ENCODE measurements at regions not wholly inside any gene's neighbourhood (a gene's known extent, or its start where the extent isn't known, plus 50 kb on each side); places are given as distances from the start of the nearest gene placed in this dataset.
A peak's percentile ranks its signal among the peaks of the same experiment; 100 is the strongest.
"Not testable (repeated sequence)": the region's sequence is repeated elsewhere in the genome, so short reads cannot be mapped to it uniquely, and the experiment has no call there.

DNA sequence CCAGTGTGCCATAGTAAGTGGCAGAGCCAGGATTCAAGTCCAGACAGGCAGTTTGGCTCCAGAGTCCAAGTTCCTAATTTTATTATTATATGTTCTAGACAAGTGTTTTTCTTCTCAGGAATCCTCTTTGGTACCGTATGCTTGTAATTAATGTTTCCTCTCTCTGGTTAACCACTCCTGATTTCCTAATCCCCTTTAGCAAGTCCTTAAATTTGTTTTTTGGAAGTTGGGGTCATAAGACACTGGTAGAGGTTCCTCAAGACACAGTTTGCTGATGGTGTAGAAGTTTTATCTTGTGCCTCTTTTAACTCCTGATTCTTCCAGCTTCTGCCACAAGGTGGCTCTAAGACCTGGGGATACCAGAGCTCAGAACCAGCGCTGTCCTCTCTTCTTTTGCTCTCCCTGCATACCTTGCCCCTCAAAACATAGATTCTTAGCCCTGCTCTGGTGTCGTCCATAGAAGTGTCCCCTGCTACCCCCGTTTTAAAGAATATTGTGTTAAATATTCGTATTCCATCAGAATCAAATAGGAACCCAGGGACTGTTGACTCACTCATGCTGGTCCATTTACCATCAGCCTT is 3068.0 kb downstream of the RPIA start:
- H3K27me3 Mint-ChIP-seq (ENCODE audit: low read depth, unreplicated experiment); H2AFZ ChIP-seq (ENCODE audit: low read depth, low read length); H3K4me3 Mint-ChIP-seq (ENCODE audit: unreplicated experiment); H3K27ac ChIP-seq (ENCODE audit: low read depth, low read length); H3K4me2 ChIP-seq (ENCODE audit: low read length); H3K4me3 ChIP-seq (ENCODE audit: insufficient read depth, low read depth, low read length); DNase-seq (ENCODE audit: low read depth); H3K79me2 ChIP-seq (ENCODE audit: insufficient read depth, low read length); H3K9ac ChIP-seq (ENCODE audit: low read length); H3K36me3 ChIP-seq (ENCODE audit: insufficient read depth, low read length); H3K4me1 Mint-ChIP-seq (ENCODE audit: low read depth, unreplicated experiment); H3K27ac Mint-ChIP-seq (ENCODE audit: unreplicated experiment); FAIRE-seq; H3K4me1 ChIP-seq (ENCODE audit: insufficient read depth, low read length); H4K20me1 ChIP-seq (ENCODE audit: insufficient read depth, low read length); H3K27me3 ChIP-seq (ENCODE audit: insufficient read depth, low read length); H3K9me3 Mint-ChIP-seq (ENCODE audit: unreplicated experiment); H3K36me3 Mint-ChIP-seq (ENCODE audit: low read depth, unreplicated experiment); H3K9me3 ChIP-seq (ENCODE audit: insufficient read depth, low read depth, low read length): not testable (repeated sequence)

DNA sequence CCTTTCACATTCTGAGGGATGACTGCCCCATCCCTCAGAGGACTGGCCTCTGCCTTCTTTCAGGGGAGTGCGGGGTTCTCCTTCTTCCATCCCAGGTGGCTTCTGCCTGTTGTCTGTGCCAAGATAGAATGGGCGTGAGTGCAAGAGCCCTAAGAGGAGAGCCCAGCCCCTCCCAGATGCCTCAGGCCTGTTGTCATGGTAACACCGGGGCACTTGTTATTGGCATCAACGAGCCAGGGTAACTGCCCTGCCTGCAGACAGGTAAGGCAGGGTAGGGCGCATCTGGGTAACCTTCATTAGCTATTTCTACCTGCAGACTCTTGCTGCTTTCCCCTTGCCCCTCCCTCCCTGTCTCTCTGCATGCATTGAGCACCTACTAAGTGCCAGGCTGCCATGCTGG is 3069.2 kb downstream of the RPIA start:
- H3K27ac Mint-ChIP-seq (ENCODE audit: unreplicated experiment); H3K4me1 ChIP-seq (ENCODE audit: insufficient read depth, low read length); H3K4me2 ChIP-seq (ENCODE audit: low read length); DNase-seq (ENCODE audit: low read depth); H3K27ac ChIP-seq (ENCODE audit: low read depth, low read length); H3K9me3 ChIP-seq (ENCODE audit: insufficient read depth, low read depth, low read length); H3K4me3 ChIP-seq (ENCODE audit: insufficient read depth, low read depth, low read length); H3K9me3 Mint-ChIP-seq (ENCODE audit: unreplicated experiment); H3K27me3 Mint-ChIP-seq (ENCODE audit: low read depth, unreplicated experiment); H4K20me1 ChIP-seq (ENCODE audit: insufficient read depth, low read length); H3K79me2 ChIP-seq (ENCODE audit: insufficient read depth, low read length); H3K36me3 ChIP-seq (ENCODE audit: insufficient read depth, low read length); H3K4me3 Mint-ChIP-seq (ENCODE audit: unreplicated experiment); H3K36me3 Mint-ChIP-seq (ENCODE audit: low read depth, unreplicated experiment); H2AFZ ChIP-seq (ENCODE audit: low read depth, low read length); H3K9ac ChIP-seq (ENCODE audit: low read length); FAIRE-seq; H3K27me3 ChIP-seq (ENCODE audit: insufficient read depth, low read length): not testable (repeated sequence)
- H3K4me1 Mint-ChIP-seq (ENCODE audit: low read depth, unreplicated experiment), result peaks cover 17% of the 10 kb centered on the region

- H3K4me3 ChIP-seq (ENCODE audit: insufficient read depth, low read depth, low read length); H3K27ac ChIP-seq (ENCODE audit: low read depth, low read length); H3K79me2 ChIP-seq (ENCODE audit: insufficient read depth, low read length); H3K9ac ChIP-seq (ENCODE audit: low read length); H3K27ac Mint-ChIP-seq (ENCODE audit: unreplicated experiment); H3K27me3 Mint-ChIP-seq (ENCODE audit: low read depth, unreplicated experiment); H3K36me3 Mint-ChIP-seq (ENCODE audit: low read depth, unreplicated experiment); H4K20me1 ChIP-seq (ENCODE audit: insufficient read depth, low read length); H2AFZ ChIP-seq (ENCODE audit: low read depth, low read length); H3K9me3 Mint-ChIP-seq (ENCODE audit: unreplicated experiment); DNase-seq (ENCODE audit: low read depth); H3K9me3 ChIP-seq (ENCODE audit: insufficient read depth, low read depth, low read length); H3K27me3 ChIP-seq (ENCODE audit: insufficient read depth, low read length); H3K4me2 ChIP-seq (ENCODE audit: low read length); H3K36me3 ChIP-seq (ENCODE audit: insufficient read depth, low read length); H3K4me3 Mint-ChIP-seq (ENCODE audit: unreplicated experiment); FAIRE-seq: not testable (repeated sequence)
- H3K4me1 Mint-ChIP-seq (ENCODE audit: low read depth, unreplicated experiment), result peaks cover 25% of the 10 kb centered on the region
- peaks cover 20% of the 10 kb centered on the region for H3K4me1 ChIP-seq (ENCODE audit: insufficient read depth, low read length)
These were observed 3070.8 kb downstream of the RPIA start for GRCh38 chr2:91762312-91762711.

GRCh38 chr2:91763710-91764109 is 3072.2 kb downstream of the RPIA start:
- H3K4me1 Mint-ChIP-seq (ENCODE audit: low read depth, unreplicated experiment), result peaks cover 28% of the 10 kb centered on the region
- H3K27me3 ChIP-seq (ENCODE audit: insufficient read depth, low read length); H3K27me3 Mint-ChIP-seq (ENCODE audit: low read depth, unreplicated experiment); H3K9ac ChIP-seq (ENCODE audit: low read length); DNase-seq (ENCODE audit: low read depth); H3K27ac Mint-ChIP-seq (ENCODE audit: unreplicated experiment); H3K36me3 Mint-ChIP-seq (ENCODE audit: low read depth, unreplicated experiment); H4K20me1 ChIP-seq (ENCODE audit: insufficient read depth, low read length); H3K9me3 ChIP-seq (ENCODE audit: insufficient read depth, low read depth, low read length); H3K4me3 ChIP-seq (ENCODE audit: insufficient read depth, low read depth, low read length); H2AFZ ChIP-seq (ENCODE audit: low read depth, low read length); H3K79me2 ChIP-seq (ENCODE audit: insufficient read depth, low read length); H3K9me3 Mint-ChIP-seq (ENCODE audit: unreplicated experiment); H3K36me3 ChIP-seq (ENCODE audit: insufficient read depth, low read length); H3K4me3 Mint-ChIP-seq (ENCODE audit: unreplicated experiment); FAIRE-seq: not testable (repeated sequence)
- peak overlapping the region; percentile 90 for H3K27ac ChIP-seq (ENCODE audit: low read depth, low read length)
- peak overlapping the region; percentile 68 for H3K4me2 ChIP-seq (ENCODE audit: low read length)
- H3K4me1 ChIP-seq (ENCODE audit: insufficient read depth, low read length), result peaks cover 23% of the 10 kb centered on the region

- H3K36me3 ChIP-seq (ENCODE audit: insufficient read depth, low read length); H3K9me3 Mint-ChIP-seq (ENCODE audit: unreplicated experiment); H3K79me2 ChIP-seq (ENCODE audit: insufficient read depth, low read length); H3K36me3 Mint-ChIP-seq (ENCODE audit: low read depth, unreplicated experiment); H4K20me1 ChIP-seq (ENCODE audit: insufficient read depth, low read length); H2AFZ ChIP-seq (ENCODE audit: low read depth, low read length); H3K27me3 Mint-ChIP-seq (ENCODE audit: low read depth, unreplicated experiment); H3K27ac Mint-ChIP-seq (ENCODE audit: unreplicated experiment); H3K27me3 ChIP-seq (ENCODE audit: insufficient read depth, low read length); H3K9me3 ChIP-seq (ENCODE audit: insufficient read depth, low read depth, low read length): not testable (repeated sequence)
- FAIRE-seq (peak; percentile 37), DNase-seq (ENCODE audit: low read depth) (peak; percentile 58)
- Histone ChIP-seq H3K4me2 (ENCODE audit: low read length) (peak overlapping the region; percentile 68), H3K4me1 (ENCODE audit: insufficient read depth, low read length) (peaks cover 23% of the 10 kb centered on the region), H3K4me3 (ENCODE audit: insufficient read depth, low read depth, low read length) (peak overlapping the region; percentile 17), H3K9ac (ENCODE audit: low read length) (peak overlapping the region; percentile 65), H3K27ac (ENCODE audit: low read depth, low read length) (peak overlapping the region; percentile 90)
- H3K4me3 Mint-ChIP-seq (ENCODE audit: unreplicated experiment), result peak overlapping the region; percentile 45
- peaks cover 28% of the 10 kb centered on the region for H3K4me1 Mint-ChIP-seq (ENCODE audit: low read depth, unreplicated experiment)
These were observed 3073.1 kb downstream of the RPIA start for GRCh38 chr2:91764581-91765002.

DNA sequence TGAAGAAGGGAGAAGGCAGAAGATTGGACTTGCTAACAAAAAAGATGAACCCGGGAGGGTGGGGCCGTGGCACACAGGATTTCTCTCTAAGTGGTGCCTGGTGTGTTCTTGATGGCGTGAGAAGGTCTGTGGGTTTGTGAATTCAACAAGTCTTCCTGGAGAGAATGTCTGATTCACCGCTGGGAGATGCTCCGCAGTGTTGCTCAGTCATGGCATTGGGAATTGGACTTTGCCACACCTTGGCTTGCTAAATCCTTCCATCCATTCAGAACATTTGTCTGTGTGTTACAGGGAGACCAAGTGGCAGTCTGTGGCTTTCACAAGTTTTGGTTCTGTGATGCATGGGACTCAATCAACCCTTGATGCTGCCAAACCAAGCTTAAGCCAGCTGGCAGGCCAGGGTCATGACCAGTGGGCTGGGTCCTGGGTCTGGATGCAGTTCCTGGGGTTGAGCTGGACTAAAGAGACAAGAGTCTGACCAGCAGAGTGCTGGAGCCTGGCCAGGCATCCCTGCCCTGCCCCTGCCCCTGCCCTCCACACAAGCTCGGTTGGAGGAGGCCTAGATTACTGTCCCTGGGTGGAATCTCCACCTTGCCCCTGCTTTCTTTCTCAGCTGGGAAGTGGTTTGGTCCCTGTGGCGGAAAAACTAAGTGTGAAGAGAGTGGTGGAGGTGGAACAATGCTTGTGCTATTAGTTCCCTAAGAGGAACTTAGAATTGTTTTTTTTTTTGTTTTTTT is 3073.7 kb downstream of the RPIA start:
- not testable (repeated sequence) for H3K79me2 ChIP-seq (ENCODE audit: insufficient read depth, low read length); H3K9me3 Mint-ChIP-seq (ENCODE audit: unreplicated experiment); H3K27ac Mint-ChIP-seq (ENCODE audit: unreplicated experiment); H4K20me1 ChIP-seq (ENCODE audit: insufficient read depth, low read length); DNase-seq (ENCODE audit: low read depth); H3K36me3 Mint-ChIP-seq (ENCODE audit: low read depth, unreplicated experiment); H2AFZ ChIP-seq (ENCODE audit: low read depth, low read length); H3K4me3 Mint-ChIP-seq (ENCODE audit: unreplicated experiment); H3K27me3 Mint-ChIP-seq (ENCODE audit: low read depth, unreplicated experiment); H3K27me3 ChIP-seq (ENCODE audit: insufficient read depth, low read length); H3K36me3 ChIP-seq (ENCODE audit: insufficient read depth, low read length); H3K9me3 ChIP-seq (ENCODE audit: insufficient read depth, low read depth, low read length)
- Histone ChIP-seq H3K4me1 (ENCODE audit: insufficient read depth, low read length) (peaks cover 23% of the 10 kb centered on the region), H3K4me2 (ENCODE audit: low read length) (peak overlapping the region; percentile 68), H3K9ac (ENCODE audit: low read length) (peak overlapping the region; percentile 65), H3K27ac (ENCODE audit: low read depth, low read length) (peak overlapping the region; percentile 90), H3K4me3 (ENCODE audit: insufficient read depth, low read depth, low read length) (peak overlapping the region; percentile 17)
- FAIRE-seq, result peak; percentile 70
- peaks cover 30% of the 10 kb centered on the region for H3K4me1 Mint-ChIP-seq (ENCODE audit: low read depth, unreplicated experiment)
